HepG2 (cell line): ENCODE measurements at regions not wholly inside any gene's neighbourhood (a gene's known extent, or its start where the extent isn't known, plus 50 kb on each side); places are given as distances from the start of the nearest gene placed in this dataset.
"Not testable (repeated sequence)": the region's sequence is repeated elsewhere in the genome, so short reads cannot be mapped to it uniquely, and the experiment has no call there.

Experiments
- ATAC-seq: fragments of 200-7000 bp; cut with Tn5 transposase; 3 replicates; pipeline ENCODE4 v1.9.1; 2020; ENCODE audit warnings: mild to moderate bottlenecking, moderate library complexity
- BruUV-seq: library from RNA; stranded (reverse); fragments of 400-500 nt; replicated peaks from 2 replicates; lab custom pipeline; 2021; lab: Mats Ljungman, UMichigan
- CTCF ChIA-PET: fragments of 300-600 bp; formaldehyde crosslinking; extraction: SDS; loops from one replicate; lab custom pipeline; 2021; ENCODE audit warnings: low total read pairs, inconsistent platforms, low intra/inter-chr PET ratio; lab: Yijun Ruan, JAX
- POLR2A ChIA-PET: fragments of 350-600 bp; sonication (Branson Sonifier 250); formaldehyde crosslinking; loops from one replicate; lab custom pipeline; 2020; ENCODE audit warnings: antibody characterized with exemption, inconsistent platforms; lab: Yijun Ruan, JAX
- DNase-seq: peaks from one replicate; pipeline ENCODE4 v3.0.0-alpha.2; 2015; ENCODE audit warnings: low spot score
- FAIRE-seq: peaks from 3 replicates; lab custom pipeline; 2011; peaks lifted over from hg19 to GRCh38; lab: Jason Lieb, UNC
- H2AFZ ChIP-seq: one replicate; pipeline ENCODE4 v1.6.1; 2011; ENCODE audit warnings: low read length, inconsistent platforms
- H3K27ac ChIP-seq: fragments of 300-600 bp; 3 replicates; pipeline ENCODE4 v1.8.0; 2011; ENCODE audit warnings: mixed run types, mild to moderate bottlenecking, mixed read lengths, low read length, inconsistent platforms; ENCODE audit not compliant: insufficient read depth; ENCODE audit errors: extremely low read length
- H3K27me3 ChIP-seq, 2 experiments: fragments of 200-600 bp in 1 of 2; 2 replicates in 1 of 2; 3 replicates in 1 of 2; pipeline versions ENCODE4 v1.6.0 to v1.8.0; 2011; ENCODE audit warnings: low read length in 2 of 2, mild to moderate bottlenecking in 2 of 2, moderate library complexity in 2 of 2, inconsistent platforms in 1 of 2; ENCODE audit not compliant: insufficient read depth in 2 of 2, control insufficient read depth in 1 of 2
- H3K36me3 ChIP-seq, 2 experiments: fragments of 200-600 bp in 1 of 2; replicated peaks in 1 of 2; 2 replicates in 1 of 2; 3 replicates in 1 of 2; pipeline versions ENCODE4 v1.5.1 to v1.8.0; 2011; ENCODE audit warnings: low read length in 2 of 2, inconsistent platforms in 1 of 2; ENCODE audit not compliant: insufficient read depth in 2 of 2, control insufficient read depth in 1 of 2
- H3K4me1 ChIP-seq: 2 replicates; pipeline ENCODE4 v1.5.1; 2012; ENCODE audit warnings: low read length, inconsistent platforms; ENCODE audit not compliant: insufficient read depth
- H3K4me2 ChIP-seq: 2 replicates; pipeline ENCODE4 v1.6.0; 2011; ENCODE audit warnings: low read depth, low read length, inconsistent platforms
- H3K4me3 ChIP-seq, 3 experiments: fragments of 200-600 bp in 1 of 3; sonication (generic), shearing (Covaris generic) in 1 of 3; replicated peaks in 1 of 3; 2 replicates each; pipeline ENCODE4 v1.5.1; 2011 to 2016; ENCODE audit warnings: low read length in 3 of 3, inconsistent platforms in 2 of 3, low read depth in 2 of 3, mild to moderate bottlenecking in 2 of 3, control low read depth in 1 of 3, mixed read lengths in 1 of 3; ENCODE audit not compliant: insufficient read depth in 1 of 3
- H3K79me2 ChIP-seq: one replicate; pipeline ENCODE4 v1.6.1; 2011; ENCODE audit warnings: low read length, inconsistent platforms; ENCODE audit not compliant: insufficient read depth
- H3K9ac ChIP-seq: 2 replicates; pipeline ENCODE4 v1.6.0; 2011; ENCODE audit warnings: mild to moderate bottlenecking, low read depth, low read length, inconsistent platforms; ENCODE audit not compliant: insufficient read depth
- H3K9me3 ChIP-seq: 2 replicates; pipeline ENCODE4 v1.5.1; 2012; ENCODE audit warnings: mild to moderate bottlenecking, low read length
- H4K20me1 ChIP-seq: 2 replicates; pipeline ENCODE4 v1.6.0; 2011; ENCODE audit warnings: inconsistent platforms, mild to moderate bottlenecking, low read length, moderate library complexity; ENCODE audit not compliant: insufficient read depth
- E2F2 ChIP-seq: sonication (generic); formaldehyde crosslinking; IDR thresholded peaks from 2 replicates; pipeline ENCODE4 v1.4.0; 2020; ENCODE audit warnings: missing genetic modification reagents, borderline replicate concordance
- GMEB2 ChIP-seq: IDR thresholded peaks from 2 replicates; pipeline ENCODE4 v1.6.1; 2016; ENCODE audit warnings: missing biosample characterization, missing genetic modification reagents, low read depth
- NKX3-1 ChIP-seq: sonication (generic); formaldehyde crosslinking; IDR thresholded peaks from 2 replicates; pipeline ENCODE4 v1.5.0; 2020; ENCODE audit warnings: missing genetic modification reagents
- PITX1 ChIP-seq: sonication (generic); formaldehyde crosslinking; IDR thresholded peaks from 2 replicates; pipeline ENCODE4 v1.5.1; 2020; ENCODE audit warnings: mild to moderate bottlenecking, missing genetic modification reagents
- RBFOX2 ChIP-seq: fragments of 200-400 bp; formaldehyde crosslinking; IDR thresholded peaks from 2 replicates; pipeline ENCODE4 v1.6.1; 2017; ENCODE audit warnings: low read depth, mild to moderate bottlenecking, low read length
- ZNF350 ChIP-seq: sonication (generic); formaldehyde crosslinking; IDR thresholded peaks from 2 replicates; pipeline ENCODE4 v1.4.0; 2020; ENCODE audit warnings: mild to moderate bottlenecking, low read depth, missing genetic modification reagents, borderline replicate concordance
- ZNF572 ChIP-seq: sonication (generic); formaldehyde crosslinking; IDR thresholded peaks from 2 replicates; pipeline ENCODE4 v1.5.1; 2020; ENCODE audit warnings: mild to moderate bottlenecking, missing genetic modification reagents
- WGBS: methylation state at CpG from one replicate; pipeline ENCODE4 v1.1.6; 2017; ENCODE audit warnings: low lambda C conversion rate; 5-methylcytosine and 5-hydroxymethylcytosine counted together
- in situ Hi-C: cut with HindIII; loops from 2 replicates; pipeline ENCODE4 v1.10.0; 2017; ENCODE audit warnings: low pct_unique_long_range_greater_than_20kb; ENCODE audit not compliant: extremely low pct_ligation_motif_present
- intact Hi-C: fragments of 100-400 bp; cut with micrococcal nuclease; formaldehyde crosslinking; loops from one replicate; pipeline ENCODE4 v1.10.0; 2022; ENCODE audit not compliant: unreplicated experiment

DNA sequence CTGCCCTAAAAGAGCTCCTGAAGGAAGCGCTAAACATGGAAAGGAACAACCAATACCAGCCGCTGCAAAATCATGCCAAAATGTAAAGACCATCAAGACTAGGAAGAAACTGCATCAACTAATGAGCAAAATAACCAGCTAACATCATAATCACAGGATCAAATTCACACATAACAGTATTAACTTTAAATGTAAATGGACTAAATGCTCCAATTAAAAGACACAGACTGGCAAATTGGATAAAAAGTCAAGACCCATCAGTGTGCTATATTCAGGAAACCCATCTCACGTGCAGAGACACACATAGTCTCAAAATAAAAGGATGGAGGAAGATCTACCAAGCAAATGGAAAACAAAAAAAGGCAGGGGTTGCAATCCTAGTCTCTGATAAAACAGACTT, 88.8 kb upstream of the CAV2 start:
- CTCF ChIA-PET, intact Hi-C loops, BruUV-seq, DNase-seq, H3K27ac ChIP-seq, H3K27me3 ChIP-seq, H3K4me3 ChIP-seq, in situ Hi-C loops, FAIRE-seq, H3K4me2 ChIP-seq, H3K9me3 ChIP-seq, H4K20me1 ChIP-seq, ATAC-seq, H3K9ac ChIP-seq, H3K4me1 ChIP-seq, H3K79me2 ChIP-seq, H3K36me3 ChIP-seq, POLR2A ChIA-PET, H2AFZ ChIP-seq: not testable (repeated sequence)
- 33% methylated on average over 3 of the region's 3 CpGs for WGBS

DNA sequence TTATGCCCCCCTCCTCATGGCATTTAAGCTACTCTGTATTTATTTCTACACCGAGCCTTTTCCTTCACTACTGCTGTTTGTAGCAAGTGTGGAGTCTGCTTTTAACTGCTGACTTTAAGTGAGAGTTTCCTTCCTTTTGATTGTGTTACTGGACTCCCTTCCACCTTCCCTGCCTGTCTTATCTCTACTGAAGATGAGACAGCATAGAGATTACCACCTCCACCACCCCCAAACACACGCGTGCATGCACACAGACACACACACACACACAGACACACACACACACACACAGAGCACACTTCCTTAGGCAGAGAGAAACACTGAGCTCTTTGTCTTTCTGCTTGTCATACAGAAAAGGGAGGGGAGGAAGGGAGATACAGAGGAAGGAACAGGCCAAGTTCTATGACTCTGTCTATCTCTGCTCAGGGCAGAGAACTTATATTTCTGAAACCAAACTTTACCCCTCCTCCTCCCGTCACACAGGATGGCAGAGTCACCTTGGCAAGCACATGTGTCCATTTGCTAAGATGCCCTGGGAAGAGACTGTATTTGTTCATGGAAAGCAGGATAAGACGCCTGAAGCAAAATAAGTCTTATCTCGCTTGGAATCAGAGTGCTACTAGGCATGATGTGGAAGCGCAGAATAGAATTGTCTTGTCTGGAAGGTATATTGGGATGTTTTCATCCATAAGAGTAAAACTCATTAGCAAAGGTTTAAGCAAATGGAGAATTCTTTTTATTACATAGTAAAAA, 81.8 kb upstream of the CAV2 start:
- Histone ChIP-seq H3K4me2 (no peak overlapping the region), H4K20me1 (no peaks in the 10 kb centered on the region), H3K36me3 (no peaks in the 10 kb centered on the region), H3K79me2 (no peaks in the 10 kb centered on the region), H3K4me3 (no peak overlapping the region), H3K4me1 (no peaks in the 10 kb centered on the region), H3K9ac (no peak overlapping the region), H2AFZ (no peak overlapping the region), H3K9me3 (no peaks in the 10 kb centered on the region), H3K27me3 (no peaks in the 10 kb centered on the region), H3K27ac (no peak overlapping the region)
- in situ Hi-C loops: no loop called here
- FAIRE-seq (no peak), DNase-seq (no peak), ATAC-seq (no peak)
- ChIA-PET CTCF (no interaction called here), POLR2A (no interaction called here)
- intact Hi-C loops: no loop called here
- WGBS: 28% methylated on average over 7 of the region's 7 CpGs
- TF ChIP-seq E2F2 (no peak), PITX1 (CRISPR knock-in tag) (no peak), ZNF572 (CRISPR knock-in tag) (no peak), ZNF350 (CRISPR knock-in tag) (no peak), RBFOX2 (no peak), GMEB2 (CRISPR knock-in tag) (no peak), NKX3-1 (CRISPR knock-in tag) (no peak)
- TF ChIP-seq, all 625 proteins: peak for 0
- BruUV-seq: no TSS peak
